Progenitor cell of endocrine pancreas (in vitro differentiated cells): ENCODE measurements at regions not wholly inside any gene's neighbourhood (a gene's known extent, or its start where the extent isn't known, plus 50 kb on each side); places are given as distances from the start of the nearest gene placed in this dataset.
"Not testable (repeated sequence)": the region's sequence is repeated elsewhere in the genome, so short reads cannot be mapped to it uniquely, and the experiment has no call there.

Source experiments
- DNase-seq: peaks from one replicate; pipeline ENCODE4 v3.0.0; 2021; ENCODE audit warnings: low spot score; ENCODE audit not compliant: unreplicated experiment
- H3K27ac Mint-ChIP-seq: 2 replicates; pipeline ENCODE4 v1.8.0; 2021; ENCODE audit warnings: mild to moderate bottlenecking, moderate library complexity, mixed read lengths
- H3K27me3 Mint-ChIP-seq: 2 replicates; pipeline ENCODE4 v1.8.0; 2021; ENCODE audit warnings: mixed read lengths
- H3K36me3 Mint-ChIP-seq: 2 replicates; pipeline ENCODE4 v1.8.0; 2022; ENCODE audit warnings: mixed read lengths; ENCODE audit not compliant: insufficient read depth
- H3K4me1 Mint-ChIP-seq: 2 replicates; pipeline ENCODE4 v1.8.0; 2021; ENCODE audit warnings: low read depth, mixed read lengths
- H3K4me3 Mint-ChIP-seq: 2 replicates; pipeline ENCODE4 v1.8.0; 2021; ENCODE audit warnings: low read depth, mild to moderate bottlenecking, moderate library complexity, mixed read lengths
- H3K9me3 Mint-ChIP-seq: 2 replicates; pipeline ENCODE4 v1.8.0; 2021; ENCODE audit warnings: low read depth, mixed read lengths
- TF ChIP-seq, protein P1 (sequence below): fragments of 200-600 bp; sonication (generic); IDR thresholded peaks from one replicate; pipeline ENCODE4 v1.5.0; 2021; ENCODE audit warnings: antibody characterized with exemption, mild to moderate bottlenecking; ENCODE audit not compliant: unreplicated experiment

DNA sequence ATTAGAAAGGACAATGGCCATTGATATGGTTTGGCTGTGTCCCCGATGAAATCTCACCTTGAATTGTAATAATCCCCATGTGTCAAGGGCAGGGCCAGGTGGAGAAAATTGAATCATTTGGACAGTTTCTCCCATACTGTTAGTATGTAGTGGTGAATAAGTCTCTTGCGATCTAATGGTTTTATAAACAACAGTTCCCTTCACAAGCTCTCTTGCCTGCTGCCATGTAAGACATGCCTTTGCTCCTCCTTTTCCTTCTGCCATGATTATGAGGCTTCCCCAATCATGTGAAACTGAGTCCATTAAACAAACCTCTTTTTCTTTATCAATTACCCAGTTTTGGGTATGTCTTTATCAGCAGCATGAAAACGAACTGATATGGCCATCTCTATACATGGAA is 302.7 kb downstream of the SFMBT2 start:
- no peaks in the 10 kb centered on the region for H3K4me1 Mint-ChIP-seq
- H3K27ac Mint-ChIP-seq, result no peak overlapping the region
- TF ChIP-seq, protein P1, sequence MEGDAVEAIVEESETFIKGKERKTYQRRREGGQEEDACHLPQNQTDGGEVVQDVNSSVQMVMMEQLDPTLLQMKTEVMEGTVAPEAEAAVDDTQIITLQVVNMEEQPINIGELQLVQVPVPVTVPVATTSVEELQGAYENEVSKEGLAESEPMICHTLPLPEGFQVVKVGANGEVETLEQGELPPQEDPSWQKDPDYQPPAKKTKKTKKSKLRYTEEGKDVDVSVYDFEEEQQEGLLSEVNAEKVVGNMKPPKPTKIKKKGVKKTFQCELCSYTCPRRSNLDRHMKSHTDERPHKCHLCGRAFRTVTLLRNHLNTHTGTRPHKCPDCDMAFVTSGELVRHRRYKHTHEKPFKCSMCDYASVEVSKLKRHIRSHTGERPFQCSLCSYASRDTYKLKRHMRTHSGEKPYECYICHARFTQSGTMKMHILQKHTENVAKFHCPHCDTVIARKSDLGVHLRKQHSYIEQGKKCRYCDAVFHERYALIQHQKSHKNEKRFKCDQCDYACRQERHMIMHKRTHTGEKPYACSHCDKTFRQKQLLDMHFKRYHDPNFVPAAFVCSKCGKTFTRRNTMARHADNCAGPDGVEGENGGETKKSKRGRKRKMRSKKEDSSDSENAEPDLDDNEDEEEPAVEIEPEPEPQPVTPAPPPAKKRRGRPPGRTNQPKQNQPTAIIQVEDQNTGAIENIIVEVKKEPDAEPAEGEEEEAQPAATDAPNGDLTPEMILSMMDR, result no peak
- peaks cover 12% of the 10 kb centered on the region for H3K9me3 Mint-ChIP-seq
- no peaks in the 10 kb centered on the region for H3K36me3 Mint-ChIP-seq
- DNase-seq, result no peak
- H3K4me3 Mint-ChIP-seq, result no peak overlapping the region
- peaks cover 12% of the 10 kb centered on the region for H3K27me3 Mint-ChIP-seq

DNA sequence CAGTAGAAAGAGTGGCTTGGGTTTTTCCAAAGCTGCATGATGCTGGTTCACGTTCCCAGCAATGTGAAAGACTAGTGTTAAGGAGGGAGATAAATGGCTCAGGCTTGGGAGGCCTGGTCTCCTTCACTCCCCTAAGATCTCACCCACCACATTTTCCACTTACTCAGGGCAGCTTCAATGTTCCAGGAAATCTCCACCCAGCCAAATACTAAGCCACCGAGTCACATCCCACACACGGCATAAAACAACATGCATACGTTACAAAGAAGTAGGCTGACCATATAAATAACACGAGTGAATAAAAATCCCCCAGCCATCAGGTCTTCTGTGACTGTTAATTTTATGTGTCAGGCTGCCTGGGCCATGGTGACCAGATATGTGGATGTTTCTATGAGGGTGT is 303.5 kb downstream of the SFMBT2 start:
- TF ChIP-seq, protein P1, result no peak
- peaks cover 9% of the 10 kb centered on the region for H3K27me3 Mint-ChIP-seq
- peaks cover 12% of the 10 kb centered on the region for H3K9me3 Mint-ChIP-seq
- no peak overlapping the region for H3K4me3 Mint-ChIP-seq
- no peaks in the 10 kb centered on the region for H3K36me3 Mint-ChIP-seq
- H3K27ac Mint-ChIP-seq, result no peak overlapping the region
- no peaks in the 10 kb centered on the region for H3K4me1 Mint-ChIP-seq
- DNase-seq, result no peak

DNA sequence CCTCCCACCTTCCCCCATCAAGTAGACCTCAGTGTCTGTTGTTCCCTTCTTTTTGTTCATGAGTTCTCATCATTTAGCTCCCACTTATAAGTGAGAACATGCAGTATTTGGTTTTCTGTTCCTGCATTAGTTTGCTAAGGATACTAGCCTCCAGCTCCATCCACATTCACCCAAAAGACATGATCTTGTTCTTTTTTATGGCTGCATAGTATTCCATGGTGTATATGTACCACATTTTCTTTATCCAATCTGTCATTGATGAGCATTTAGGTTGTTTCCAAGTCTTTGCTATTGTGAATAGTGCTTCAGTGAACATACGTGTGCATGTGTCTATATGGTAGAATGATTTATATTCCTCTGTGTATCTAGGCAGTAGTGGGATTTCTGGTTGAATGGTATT is 306.5 kb downstream of the SFMBT2 start:
- not testable (repeated sequence) for H3K4me3 Mint-ChIP-seq, H3K4me1 Mint-ChIP-seq, H3K36me3 Mint-ChIP-seq, DNase-seq, H3K27ac Mint-ChIP-seq, H3K27me3 Mint-ChIP-seq
- peaks cover 12% of the 10 kb centered on the region for H3K9me3 Mint-ChIP-seq

DNA sequence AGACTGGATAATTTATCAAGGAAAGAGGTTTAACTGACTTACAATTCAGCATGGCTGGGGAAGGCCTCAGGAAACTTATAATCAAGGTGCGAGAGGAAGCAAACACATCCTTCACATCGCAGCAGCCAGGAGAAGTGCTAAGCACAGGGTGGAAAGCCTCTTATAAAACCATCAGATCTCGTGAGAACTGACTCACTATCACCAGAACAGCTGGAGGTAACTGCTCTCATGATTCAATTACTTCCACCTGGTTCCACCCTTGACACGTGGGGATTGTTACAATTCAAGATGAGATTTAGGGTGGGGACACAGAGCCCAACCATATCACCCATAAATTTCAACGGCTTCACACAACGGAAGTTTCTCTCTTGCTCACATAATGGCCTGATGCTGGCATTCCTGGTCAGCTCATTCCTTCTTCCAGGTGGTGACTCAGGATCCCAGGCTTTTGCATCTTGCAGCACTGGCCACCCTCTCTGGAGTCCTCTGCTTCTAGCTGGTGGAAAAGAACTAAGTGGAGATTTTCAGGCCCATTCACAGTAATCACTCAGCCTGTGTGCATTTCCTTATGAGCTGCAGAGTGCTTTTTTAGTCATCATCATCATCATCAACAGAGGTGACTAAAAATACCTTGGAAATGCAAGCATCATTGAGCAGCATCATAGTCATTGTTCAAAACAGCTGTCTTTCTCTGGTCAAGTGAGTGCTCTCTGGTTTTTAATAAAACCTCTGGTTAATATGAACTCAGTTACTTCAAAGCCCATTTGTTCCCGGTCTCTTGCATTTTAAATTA is 308.1 kb downstream of the SFMBT2 start:
- H3K9me3 Mint-ChIP-seq, result peaks cover 7% of the 10 kb centered on the region
- no peak overlapping the region for H3K27ac Mint-ChIP-seq
- TF ChIP-seq, protein P1, result no peak
- DNase-seq, result no peak
- peaks cover 6% of the 10 kb centered on the region for H3K27me3 Mint-ChIP-seq
- H3K36me3 Mint-ChIP-seq, result no peaks in the 10 kb centered on the region
- no peak overlapping the region for H3K4me3 Mint-ChIP-seq
- H3K4me1 Mint-ChIP-seq, result no peaks in the 10 kb centered on the region

DNA sequence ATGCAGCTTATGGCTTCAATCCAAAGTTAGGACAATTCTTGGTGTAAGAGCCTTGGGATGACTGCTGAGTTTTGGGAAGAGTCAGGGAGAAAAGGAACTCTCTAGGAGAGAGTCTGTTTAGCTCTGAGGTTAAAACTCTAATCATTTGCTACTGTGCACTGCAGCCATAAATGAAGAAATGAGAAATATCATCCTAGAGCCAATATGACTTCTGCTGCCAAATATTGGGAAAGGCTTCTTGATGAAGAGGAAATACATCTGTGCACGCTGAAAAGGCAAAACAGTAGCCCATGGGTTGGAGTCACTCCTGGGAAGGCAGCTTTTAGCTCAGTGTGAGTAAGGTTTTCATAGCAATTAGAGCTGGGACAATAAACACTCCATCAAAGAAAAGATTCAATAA is 308.8 kb downstream of the SFMBT2 start:
- Mint-ChIP-seq H3K27ac (no peak overlapping the region), H3K9me3 (peaks cover 7% of the 10 kb centered on the region), H3K4me1 (no peaks in the 10 kb centered on the region), H3K36me3 (no peaks in the 10 kb centered on the region), H3K4me3 (no peak overlapping the region), H3K27me3 (peaks cover 6% of the 10 kb centered on the region)
- TF ChIP-seq, protein P1, result no peak
- DNase-seq, result no peak

DNA sequence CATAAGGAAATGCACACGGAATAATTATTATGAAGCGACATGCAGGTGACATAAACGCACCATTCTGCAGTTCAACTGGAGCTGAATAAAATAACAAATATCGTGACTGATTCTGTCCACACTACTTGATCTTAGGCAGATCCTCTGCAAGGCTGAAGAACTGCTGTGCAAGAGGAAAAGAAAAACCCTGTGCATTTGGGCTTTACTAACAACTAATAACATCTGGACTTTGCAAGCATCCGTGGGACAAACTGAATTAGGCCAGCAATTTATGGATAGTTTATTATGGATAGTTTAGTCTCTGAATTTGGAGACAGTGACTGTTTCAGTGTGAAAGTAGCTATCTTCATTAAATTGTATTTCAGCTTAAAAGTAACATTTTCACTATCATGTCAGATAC is 309.4 kb downstream of the SFMBT2 start:
- Mint-ChIP-seq H3K36me3 (no peaks in the 10 kb centered on the region), H3K4me1 (no peaks in the 10 kb centered on the region), H3K27ac (no peak overlapping the region), H3K4me3 (no peak overlapping the region), H3K27me3 (peaks cover 6% of the 10 kb centered on the region), H3K9me3 (peaks cover 7% of the 10 kb centered on the region)
- no peak for DNase-seq
- TF ChIP-seq, protein P1, result no peak
